ENCODE measurements at regions not wholly inside any gene's neighbourhood (a gene's known extent, or its start where the extent isn't known, plus 50 kb on each side); places are given as distances from the start of the nearest gene placed in this dataset.

DNA sequence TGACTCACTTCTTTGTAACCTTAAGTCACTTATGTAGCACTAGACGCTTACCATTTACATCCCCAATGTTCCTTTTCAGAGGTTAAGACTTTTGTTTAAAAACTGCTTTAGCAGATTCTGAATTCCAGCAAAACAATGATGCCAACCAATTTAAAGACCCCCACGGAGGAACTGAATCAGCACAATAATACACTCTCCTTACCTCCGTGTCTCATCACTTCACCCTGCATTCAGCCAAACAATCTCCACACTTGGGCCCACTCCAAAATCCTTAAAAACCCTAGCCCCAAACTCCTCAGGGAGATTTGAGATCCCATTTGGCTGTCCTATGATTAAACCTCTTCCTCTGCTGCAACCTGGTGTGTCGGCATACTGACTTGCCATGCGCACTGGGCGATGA, 153.9 kb downstream of the B3GNT2 start:
- Mint-ChIP-seq H3K27ac (ENCODE audit: low read depth, unreplicated experiment) (no peak overlapping the region), H3K4me3 (ENCODE audit: unreplicated experiment) (no peak overlapping the region), H3K36me3 (ENCODE audit: insufficient read depth, unreplicated experiment) (no peaks in the 10 kb centered on the region), H3K9me3 (ENCODE audit: unreplicated experiment) (no peaks in the 10 kb centered on the region), H3K4me1 (ENCODE audit: insufficient read depth, unreplicated experiment) (no peaks in the 10 kb centered on the region), H3K27me3 (ENCODE audit: insufficient read depth, unreplicated experiment) (no peaks in the 10 kb centered on the region)
- CTCF ChIA-PET, result no interaction called here
- POLR2A ChIA-PET, result no interaction called here
- TF ChIP-seq, protein P1, sequence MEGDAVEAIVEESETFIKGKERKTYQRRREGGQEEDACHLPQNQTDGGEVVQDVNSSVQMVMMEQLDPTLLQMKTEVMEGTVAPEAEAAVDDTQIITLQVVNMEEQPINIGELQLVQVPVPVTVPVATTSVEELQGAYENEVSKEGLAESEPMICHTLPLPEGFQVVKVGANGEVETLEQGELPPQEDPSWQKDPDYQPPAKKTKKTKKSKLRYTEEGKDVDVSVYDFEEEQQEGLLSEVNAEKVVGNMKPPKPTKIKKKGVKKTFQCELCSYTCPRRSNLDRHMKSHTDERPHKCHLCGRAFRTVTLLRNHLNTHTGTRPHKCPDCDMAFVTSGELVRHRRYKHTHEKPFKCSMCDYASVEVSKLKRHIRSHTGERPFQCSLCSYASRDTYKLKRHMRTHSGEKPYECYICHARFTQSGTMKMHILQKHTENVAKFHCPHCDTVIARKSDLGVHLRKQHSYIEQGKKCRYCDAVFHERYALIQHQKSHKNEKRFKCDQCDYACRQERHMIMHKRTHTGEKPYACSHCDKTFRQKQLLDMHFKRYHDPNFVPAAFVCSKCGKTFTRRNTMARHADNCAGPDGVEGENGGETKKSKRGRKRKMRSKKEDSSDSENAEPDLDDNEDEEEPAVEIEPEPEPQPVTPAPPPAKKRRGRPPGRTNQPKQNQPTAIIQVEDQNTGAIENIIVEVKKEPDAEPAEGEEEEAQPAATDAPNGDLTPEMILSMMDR (IDR thresholded peaks at IDR 0.05; ENCODE audit: unreplicated experiment), result no peak
- no TSS peak for BruUV-seq (replicated peaks)
- intact Hi-C loops (cut with micrococcal nuclease), result no loop called here
- no peak for DNase-seq (ENCODE audit: unreplicated experiment)

DNA sequence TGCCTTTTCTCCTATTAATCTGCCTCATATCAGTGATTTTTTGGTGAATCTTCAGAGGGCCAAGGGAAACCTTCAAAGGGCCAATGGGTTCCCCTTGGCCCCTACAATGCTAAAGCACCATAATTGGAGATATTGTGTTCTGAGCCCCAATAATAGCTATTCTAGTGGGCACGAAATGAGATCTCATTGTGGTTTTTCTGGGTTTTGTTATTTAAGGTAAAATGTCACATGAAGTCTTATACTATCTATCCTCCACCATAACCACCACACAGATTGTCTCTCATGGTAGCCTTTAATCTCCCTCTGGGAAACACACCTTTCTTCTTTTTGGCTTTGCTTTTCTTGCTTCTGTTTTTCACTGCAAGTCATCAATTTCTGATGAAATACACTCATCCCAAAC, 152.8 kb downstream of the B3GNT2 start:
- BruUV-seq (replicated peaks), result no TSS peak
- POLR2A ChIA-PET, result no interaction called here
- intact Hi-C loops (cut with micrococcal nuclease), result no loop called here
- no peak overlapping the region for H3K4me3 Mint-ChIP-seq (ENCODE audit: unreplicated experiment)
- H3K27ac Mint-ChIP-seq (ENCODE audit: low read depth, unreplicated experiment), result no peak overlapping the region
- DNase-seq (ENCODE audit: unreplicated experiment), result no peak
- CTCF ChIA-PET, result no interaction called here
- no peaks in the 10 kb centered on the region for H3K9me3 Mint-ChIP-seq (ENCODE audit: unreplicated experiment)
- H3K27me3 Mint-ChIP-seq (ENCODE audit: insufficient read depth, unreplicated experiment), result no peaks in the 10 kb centered on the region
- TF ChIP-seq, protein P1 (IDR thresholded peaks at IDR 0.05; ENCODE audit: unreplicated experiment), result no peak
- H3K36me3 Mint-ChIP-seq (ENCODE audit: insufficient read depth, unreplicated experiment), result no peaks in the 10 kb centered on the region
- no peaks in the 10 kb centered on the region for H3K4me1 Mint-ChIP-seq (ENCODE audit: insufficient read depth, unreplicated experiment)

DNA sequence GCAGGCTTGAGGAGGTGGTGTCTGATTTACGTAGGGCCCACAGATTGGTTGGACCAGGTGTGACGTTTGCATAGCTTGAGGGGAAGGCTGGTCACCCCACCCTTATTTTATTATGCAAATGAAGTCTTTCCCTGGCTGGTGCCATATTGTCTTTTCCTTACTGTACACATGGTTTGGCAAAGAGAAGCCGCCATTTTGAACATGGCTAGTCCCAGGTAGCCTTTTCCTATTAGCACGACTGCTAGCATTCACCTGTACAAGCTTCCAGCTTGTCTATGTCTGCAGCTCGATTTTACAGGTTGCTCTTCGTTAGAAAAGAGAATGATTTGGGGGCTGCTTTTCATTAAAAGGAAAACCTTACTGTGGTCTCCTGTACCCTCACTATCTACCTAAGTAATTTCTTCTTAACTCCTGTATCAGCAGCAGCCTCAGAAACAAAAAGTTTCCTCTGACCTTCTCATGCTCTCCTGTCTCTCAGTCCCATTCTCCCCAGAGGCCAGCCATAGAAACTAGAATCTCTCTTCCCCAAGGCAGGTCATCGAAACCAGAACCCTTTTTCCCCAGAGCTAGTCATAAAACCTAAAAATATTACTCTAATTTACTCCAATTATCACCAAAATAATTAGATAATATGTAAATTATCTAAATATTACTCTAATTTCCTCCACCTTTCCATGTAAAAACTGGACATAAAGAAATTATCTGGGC, 151.8 kb downstream of the B3GNT2 start:
- Mint-ChIP-seq H3K9me3 (ENCODE audit: unreplicated experiment) (no peaks in the 10 kb centered on the region), H3K36me3 (ENCODE audit: insufficient read depth, unreplicated experiment) (no peaks in the 10 kb centered on the region), H3K4me1 (ENCODE audit: insufficient read depth, unreplicated experiment) (no peaks in the 10 kb centered on the region), H3K4me3 (ENCODE audit: unreplicated experiment) (no peak overlapping the region), H3K27me3 (ENCODE audit: insufficient read depth, unreplicated experiment) (no peaks in the 10 kb centered on the region), H3K27ac (ENCODE audit: low read depth, unreplicated experiment) (no peak overlapping the region)
- ChIA-PET POLR2A (no interaction called here), CTCF (no interaction called here)
- no TSS peak for BruUV-seq (replicated peaks)
- TF ChIP-seq, protein P1 (IDR thresholded peaks at IDR 0.05; ENCODE audit: unreplicated experiment), result no peak
- intact Hi-C loops (cut with micrococcal nuclease), result no loop called here
- no peak for DNase-seq (ENCODE audit: unreplicated experiment)

DNA sequence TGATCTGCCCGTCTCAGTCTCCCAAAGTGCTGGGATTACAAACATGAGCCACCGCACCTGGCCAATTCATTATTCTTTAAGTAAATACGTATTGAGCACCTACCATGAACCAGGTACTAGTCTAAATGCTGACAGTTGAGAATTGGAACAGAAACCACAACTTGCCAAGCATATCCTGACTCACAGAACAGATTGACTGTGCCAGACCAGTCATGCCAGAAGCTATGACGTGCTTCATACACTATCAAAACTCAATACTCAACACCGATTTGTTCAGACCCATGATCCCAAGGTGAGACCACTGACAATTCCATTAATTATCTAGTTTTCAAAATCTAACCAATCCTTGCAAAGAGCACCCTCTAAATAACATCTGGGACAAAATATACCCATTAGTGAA, 148.6 kb downstream of the B3GNT2 start:
- intact Hi-C loops (cut with micrococcal nuclease), result no loop called here
- Mint-ChIP-seq H3K4me1 (ENCODE audit: insufficient read depth, unreplicated experiment) (no peaks in the 10 kb centered on the region), H3K4me3 (ENCODE audit: unreplicated experiment) (no peak overlapping the region), H3K27ac (ENCODE audit: low read depth, unreplicated experiment) (no peak overlapping the region), H3K27me3 (ENCODE audit: insufficient read depth, unreplicated experiment) (no peaks in the 10 kb centered on the region), H3K36me3 (ENCODE audit: insufficient read depth, unreplicated experiment) (no peaks in the 10 kb centered on the region), H3K9me3 (ENCODE audit: unreplicated experiment) (no peaks in the 10 kb centered on the region)
- ChIA-PET CTCF (no interaction called here), POLR2A (interaction anchor here (1.6 kb wide), 1 partner anchor 11 kb away, joined by 4 read pairs; no protein-coding TSS in a partner anchor)
- TF ChIP-seq, protein P1 (IDR thresholded peaks at IDR 0.05; ENCODE audit: unreplicated experiment), result no peak
- no TSS peak for BruUV-seq (replicated peaks)
- DNase-seq (ENCODE audit: unreplicated experiment), result peak; percentile 66

Data from MCF 10A (cell line).